ENCODE measurements at regions not wholly inside any gene's neighbourhood (a gene's known extent, or its start where the extent isn't known, plus 50 kb on each side); places are given as distances from the start of the nearest gene placed in this dataset.

DNA sequence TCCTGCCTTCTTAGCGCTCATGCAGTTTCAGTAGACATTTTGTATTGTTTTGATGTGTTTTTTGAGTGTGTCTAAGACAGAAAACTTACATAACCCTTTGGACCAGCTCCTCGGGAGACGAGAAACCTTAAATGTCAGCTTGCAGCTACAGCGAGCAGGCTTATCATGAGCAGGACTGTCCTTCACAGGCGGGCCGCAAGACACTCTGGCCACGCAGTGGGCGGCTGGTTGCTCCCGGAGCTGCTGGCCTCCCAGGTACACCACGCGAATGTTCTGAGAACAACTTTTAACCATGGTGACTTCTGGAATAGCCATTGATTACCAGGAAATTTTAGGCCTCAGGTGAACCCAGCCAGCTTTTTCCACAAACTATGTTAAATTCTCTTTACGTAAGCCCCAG, 164.1 kb upstream of the DIO3 start:
- no peak overlapping the region for H3K4me3 ChIP-seq (replicated peaks in 1 of 3; ENCODE audit: insufficient read depth in 1 of 3, low read depth in 1 of 3, low read length in 3 of 3)
- dilution Hi-C loops (cut with MboI; ENCODE audit: extremely low pct_ligation_motif_present, low sequenced_read_pairs) (no loop called here), intact Hi-C loops (cut with micrococcal nuclease) (no loop called here)
- no peak overlapping the region for H3K9ac ChIP-seq (replicated peaks; ENCODE audit: extremely low read depth, insufficient read depth, low read length)
- ChIA-PET CTCF (interaction anchor here (0.7 kb wide), 1 partner anchor 141 kb away, joined by 3 read pairs; no protein-coding TSS in a partner anchor), POLR2A (no interaction called here)
- no peak overlapping the region for H3K4me2 ChIP-seq (ENCODE audit: insufficient read depth, low read length)
- no peaks in the 10 kb centered on the region for H3K9me3 ChIP-seq (replicated peaks; ENCODE audit: control insufficient read depth, insufficient read depth, low read length)
- no peaks in the 10 kb centered on the region for H3K4me1 ChIP-seq (ENCODE audit: control insufficient read depth, extremely low read depth, insufficient read depth, low read length)
- BruUV-seq (replicated peaks) = no TSS peak
- H3K27me3 ChIP-seq (ENCODE audit: control insufficient read depth in 2 of 2, insufficient read depth in 2 of 2, low read length in 2 of 2) = peaks cover 0 to 4% of the 10 kb centered on the region in 2 experiments
- no peak overlapping the region for H3K27ac ChIP-seq (ENCODE audit: insufficient read depth, low read depth, low read length)
- DNase-seq (ENCODE audit: low read depth, low spot score) = no peak
- no peak for TF ChIP-seq EZH2 (IDR thresholded peaks at IDR 0.05; ENCODE audit: borderline replicate concordance, low read depth, low read length, severe bottlenecking)
- TF ChIP-seq FOS (IDR thresholded peaks at IDR 0.05; ENCODE audit: borderline replicate concordance, insufficient read depth, low read length) = no peak
- TF ChIP-seq POLR2A (IDR thresholded peaks at IDR 0.05; ENCODE audit: low read depth, low read length) = no peak
- TF ChIP-seq, protein P1, sequence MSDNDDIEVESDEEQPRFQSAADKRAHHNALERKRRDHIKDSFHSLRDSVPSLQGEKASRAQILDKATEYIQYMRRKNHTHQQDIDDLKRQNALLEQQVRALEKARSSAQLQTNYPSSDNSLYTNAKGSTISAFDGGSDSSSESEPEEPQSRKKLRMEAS (IDR thresholded peaks at IDR 0.05; ENCODE audit: insufficient read depth, insufficient read length) = no peak
- no peak for TF ChIP-seq MYC (IDR thresholded peaks at IDR 0.05; ENCODE audit: low read depth, low read length)
- TF ChIP-seq, protein P2, sequence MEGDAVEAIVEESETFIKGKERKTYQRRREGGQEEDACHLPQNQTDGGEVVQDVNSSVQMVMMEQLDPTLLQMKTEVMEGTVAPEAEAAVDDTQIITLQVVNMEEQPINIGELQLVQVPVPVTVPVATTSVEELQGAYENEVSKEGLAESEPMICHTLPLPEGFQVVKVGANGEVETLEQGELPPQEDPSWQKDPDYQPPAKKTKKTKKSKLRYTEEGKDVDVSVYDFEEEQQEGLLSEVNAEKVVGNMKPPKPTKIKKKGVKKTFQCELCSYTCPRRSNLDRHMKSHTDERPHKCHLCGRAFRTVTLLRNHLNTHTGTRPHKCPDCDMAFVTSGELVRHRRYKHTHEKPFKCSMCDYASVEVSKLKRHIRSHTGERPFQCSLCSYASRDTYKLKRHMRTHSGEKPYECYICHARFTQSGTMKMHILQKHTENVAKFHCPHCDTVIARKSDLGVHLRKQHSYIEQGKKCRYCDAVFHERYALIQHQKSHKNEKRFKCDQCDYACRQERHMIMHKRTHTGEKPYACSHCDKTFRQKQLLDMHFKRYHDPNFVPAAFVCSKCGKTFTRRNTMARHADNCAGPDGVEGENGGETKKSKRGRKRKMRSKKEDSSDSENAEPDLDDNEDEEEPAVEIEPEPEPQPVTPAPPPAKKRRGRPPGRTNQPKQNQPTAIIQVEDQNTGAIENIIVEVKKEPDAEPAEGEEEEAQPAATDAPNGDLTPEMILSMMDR (IDR thresholded peaks at IDR 0.05; ENCODE audit: extremely low read depth in 1 of 2, insufficient read depth in 1 of 2, low read depth in 1 of 2, low read length in 2 of 2) = no peak
- TF ChIP-seq JUN (IDR thresholded peaks at IDR 0.05; ENCODE audit: borderline replicate concordance, insufficient read depth, insufficient read length, low read depth) = no peak
- no peak for FAIRE-seq
- H3K9me1 ChIP-seq (replicated peaks; ENCODE audit: control insufficient read depth, extremely low read depth, insufficient read depth, low read length) = no peaks in the 10 kb centered on the region
- H3K79me2 ChIP-seq (ENCODE audit: control insufficient read depth, insufficient read depth, low read length) = no peaks in the 10 kb centered on the region
- H3K36me3 ChIP-seq (ENCODE audit: control insufficient read depth in 2 of 2, extremely low read depth in 1 of 2, insufficient read depth in 2 of 2, low read length in 2 of 2) = no peaks in the 10 kb centered on the region
- no peaks in the 10 kb centered on the region for H4K20me1 ChIP-seq (replicated peaks; ENCODE audit: control insufficient read depth, extremely low read depth, insufficient read depth, low read length)
- H2AFZ ChIP-seq (ENCODE audit: low read depth, low read length) = no peak overlapping the region

All from endothelial cell of umbilical vein (primary cell).